ENCODE measurements at regions not wholly inside any gene's neighbourhood (a gene's known extent, or its start where the extent isn't known, plus 50 kb on each side); places are given as distances from the start of the nearest gene placed in this dataset.

DNA sequence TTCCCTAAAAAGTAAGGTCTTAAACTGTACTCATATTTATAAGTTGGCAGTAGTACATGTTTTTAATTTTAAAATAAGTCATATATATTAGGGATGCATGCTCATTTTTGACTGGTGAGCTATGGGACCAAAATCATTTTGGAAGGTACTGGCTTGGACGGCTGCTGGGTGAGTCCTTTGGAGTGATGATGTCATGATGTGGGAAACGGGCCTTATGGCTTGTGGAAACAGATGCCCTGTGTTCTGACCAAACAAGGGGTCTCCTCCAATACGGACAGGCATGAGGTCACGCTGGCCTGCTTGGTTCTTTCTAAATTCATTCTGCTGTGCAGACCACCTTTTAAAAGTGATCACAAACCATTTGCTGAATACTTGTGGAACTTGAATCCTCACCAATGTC is 109.2 kb upstream of the MGAT5 start:
- no peak for DNase-seq
- Histone ChIP-seq H3K27me3 (ENCODE audit: control insufficient read depth, insufficient read depth, low read length) (no peaks in the 10 kb centered on the region), H3K4me1 (ENCODE audit: control insufficient read depth, insufficient read depth, low read length) (peaks cover 14% of the 10 kb centered on the region), H3K36me3 (ENCODE audit: control insufficient read depth, insufficient read depth, low read length) (no peaks in the 10 kb centered on the region), H3K4me3 (ENCODE audit: low read length) (no peak overlapping the region), H3K9me3 (ENCODE audit: control insufficient read depth, low read depth, low read length) (no peaks in the 10 kb centered on the region), H3K27ac (ENCODE audit: low read length) (no peak overlapping the region)
- no CpG with 5 or more reads among the region's 4 CpGs for WGBS (ENCODE audit: insufficient coverage, low lambda C conversion rate)

DNA sequence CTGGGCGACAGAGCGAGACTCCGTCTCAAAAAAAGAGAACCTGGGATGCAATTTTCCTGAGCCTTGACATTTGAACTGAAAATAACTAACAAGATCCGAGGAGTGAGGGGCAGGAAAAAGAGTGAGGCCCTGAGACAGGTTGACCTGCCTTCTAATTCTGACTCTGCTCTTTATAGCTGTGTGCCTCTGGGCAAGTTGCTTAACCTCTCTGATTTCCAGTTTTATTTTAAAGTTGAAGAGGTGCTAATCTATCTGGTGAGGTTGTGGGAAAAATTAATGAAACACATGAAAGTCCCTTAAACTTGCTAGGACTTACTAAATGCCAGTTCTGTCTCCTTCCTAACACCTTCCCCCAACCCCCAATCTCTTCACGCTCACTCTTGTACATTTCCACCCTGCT is 108.4 kb upstream of the MGAT5 start:
- no peaks in the 10 kb centered on the region for H3K27me3 ChIP-seq (ENCODE audit: control insufficient read depth, insufficient read depth, low read length)
- no peak overlapping the region for H3K27ac ChIP-seq (ENCODE audit: low read length)
- no peak overlapping the region for H3K4me3 ChIP-seq (ENCODE audit: low read length)
- no peaks in the 10 kb centered on the region for H3K9me3 ChIP-seq (ENCODE audit: control insufficient read depth, low read depth, low read length)
- H3K4me1 ChIP-seq (ENCODE audit: control insufficient read depth, insufficient read depth, low read length), result peaks cover 7% of the 10 kb centered on the region
- WGBS (ENCODE audit: insufficient coverage, low lambda C conversion rate), result 100% methylated on average over 1 of the region's 5 CpGs
- no peak for DNase-seq
- no peaks in the 10 kb centered on the region for H3K36me3 ChIP-seq (ENCODE audit: control insufficient read depth, insufficient read depth, low read length)

DNA sequence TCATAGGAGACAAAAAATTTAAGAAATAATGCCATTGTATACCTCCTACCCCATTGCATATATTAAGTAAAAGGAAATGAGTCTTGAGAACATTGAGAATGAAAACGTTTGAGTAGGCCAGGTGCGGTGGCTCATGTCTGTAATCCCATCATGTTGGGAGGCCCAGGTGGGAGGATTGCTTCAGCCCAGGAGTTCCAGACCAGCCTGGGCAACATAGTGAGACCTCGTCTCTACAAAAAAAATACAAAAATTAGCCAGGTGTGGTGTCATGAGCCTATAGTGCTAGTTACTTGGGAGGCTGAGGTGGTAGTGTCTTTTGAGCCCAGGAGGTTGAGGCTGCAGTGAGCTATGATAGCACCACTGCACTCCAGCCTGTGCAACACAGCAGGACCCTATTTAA is 107.7 kb upstream of the MGAT5 start:
- no peak for DNase-seq
- Histone ChIP-seq H3K4me3 (ENCODE audit: low read length) (no peak overlapping the region), H3K36me3 (ENCODE audit: control insufficient read depth, insufficient read depth, low read length) (no peaks in the 10 kb centered on the region), H3K27me3 (ENCODE audit: control insufficient read depth, insufficient read depth, low read length) (no peaks in the 10 kb centered on the region), H3K4me1 (ENCODE audit: control insufficient read depth, insufficient read depth, low read length) (peaks cover 2% of the 10 kb centered on the region), H3K27ac (ENCODE audit: low read length) (no peak overlapping the region), H3K9me3 (ENCODE audit: control insufficient read depth, low read depth, low read length) (no peaks in the 10 kb centered on the region)
- WGBS (ENCODE audit: insufficient coverage, low lambda C conversion rate), result no CpG with 5 or more reads among the region's 3 CpGs

DNA sequence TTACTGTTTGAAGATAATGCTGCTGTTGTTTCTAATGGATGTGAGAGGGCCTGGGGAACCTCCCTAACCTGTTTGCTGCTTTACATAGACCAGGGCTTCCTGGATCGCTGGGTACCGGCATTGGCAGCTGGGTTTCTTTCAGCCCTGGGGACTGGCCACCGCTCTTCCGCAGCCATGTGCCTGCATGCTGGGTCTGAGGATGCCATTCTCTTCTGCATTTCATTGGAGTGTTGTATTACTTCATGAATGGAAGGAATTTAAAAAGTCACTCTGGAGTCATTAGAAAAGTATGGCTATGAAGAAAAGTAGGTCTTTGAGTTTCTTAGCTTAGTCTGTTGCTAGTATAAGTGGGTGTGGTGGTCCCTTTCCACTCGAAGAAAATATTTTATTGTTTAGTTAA is 107.3 kb upstream of the MGAT5 start:
- no CpG with 5 or more reads among the region's 5 CpGs for WGBS (ENCODE audit: insufficient coverage, low lambda C conversion rate)
- H3K4me1 ChIP-seq (ENCODE audit: control insufficient read depth, insufficient read depth, low read length), result peaks cover 2% of the 10 kb centered on the region
- no peaks in the 10 kb centered on the region for H3K36me3 ChIP-seq (ENCODE audit: control insufficient read depth, insufficient read depth, low read length)

DNA sequence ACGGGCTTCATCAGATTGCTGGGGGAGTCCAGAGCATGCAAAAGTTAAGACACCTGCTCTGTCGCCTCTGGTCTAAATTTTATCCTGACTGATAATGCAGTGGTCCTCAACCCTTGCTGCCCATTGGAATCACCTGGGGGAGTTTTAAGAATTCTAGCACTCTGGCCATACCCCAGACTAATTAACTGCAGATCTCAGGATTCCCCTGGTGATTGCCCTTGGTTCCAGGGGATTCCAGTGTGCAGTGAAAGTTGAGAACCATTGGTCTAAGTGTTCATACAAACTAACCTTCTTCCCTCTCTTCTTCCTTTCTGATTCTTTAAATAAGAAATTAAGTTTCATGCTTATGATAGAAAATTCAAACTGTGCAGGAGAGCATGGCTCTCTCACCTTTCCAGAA is 105.7 kb upstream of the MGAT5 start:
- no peaks in the 10 kb centered on the region for H3K4me1 ChIP-seq (ENCODE audit: control insufficient read depth, insufficient read depth, low read length)
- H3K4me3 ChIP-seq (ENCODE audit: low read length), result no peak overlapping the region
- no peaks in the 10 kb centered on the region for H3K9me3 ChIP-seq (ENCODE audit: control insufficient read depth, low read depth, low read length)
- no peak overlapping the region for H3K27ac ChIP-seq (ENCODE audit: low read length)
- no peak for DNase-seq
- WGBS (ENCODE audit: insufficient coverage, low lambda C conversion rate), result no CpG with 5 or more reads among the region's 2 CpGs
- H3K36me3 ChIP-seq (ENCODE audit: control insufficient read depth, insufficient read depth, low read length), result peaks cover 2% of the 10 kb centered on the region
- H3K27me3 ChIP-seq (ENCODE audit: control insufficient read depth, insufficient read depth, low read length), result no peaks in the 10 kb centered on the region

More for the DNA sequence above, 107.3 kb upstream of the MGAT5 start:
- Histone ChIP-seq H3K27ac (ENCODE audit: low read length) (no peak overlapping the region), H3K9me3 (ENCODE audit: control insufficient read depth, low read depth, low read length) (no peaks in the 10 kb centered on the region), H3K4me3 (ENCODE audit: low read length) (no peak overlapping the region), H3K27me3 (ENCODE audit: control insufficient read depth, insufficient read depth, low read length) (no peaks in the 10 kb centered on the region)
- no peak for DNase-seq

DNA sequence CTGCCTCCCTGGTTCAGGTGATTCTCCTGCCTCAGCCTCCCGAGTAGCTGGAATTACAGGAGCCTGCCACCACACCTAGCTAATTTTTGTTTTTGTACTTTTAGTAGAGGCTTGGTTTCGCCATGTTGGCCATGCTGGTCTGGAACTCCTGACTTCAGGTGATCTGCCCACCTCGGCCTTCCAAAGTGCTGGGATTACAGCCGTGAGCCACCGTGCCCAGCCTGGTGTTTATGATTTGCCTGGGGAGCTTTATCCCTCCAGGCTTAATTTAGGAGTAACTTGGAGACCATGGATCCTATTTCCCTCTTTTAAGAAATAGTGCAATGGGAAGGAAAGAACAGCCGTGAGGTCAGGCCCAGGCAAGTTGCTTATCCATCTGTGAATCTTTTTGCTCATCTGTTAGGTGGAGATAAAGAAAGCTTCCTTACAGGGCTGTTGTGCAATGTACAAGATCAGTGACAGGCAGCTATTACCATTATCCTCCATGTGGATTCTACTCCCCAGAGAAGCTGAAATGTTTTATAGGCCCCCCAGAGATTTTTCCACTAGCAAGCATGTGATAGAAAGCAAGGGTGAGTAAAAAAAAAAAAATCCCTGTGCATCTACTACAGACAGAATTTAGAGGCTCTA is 104.9 kb upstream of the MGAT5 start:
- Histone ChIP-seq H3K4me1 (ENCODE audit: control insufficient read depth, insufficient read depth, low read length) (no peaks in the 10 kb centered on the region), H3K27me3 (ENCODE audit: control insufficient read depth, insufficient read depth, low read length) (no peaks in the 10 kb centered on the region)
- no CpG with 5 or more reads among the region's 6 CpGs for WGBS (ENCODE audit: insufficient coverage, low lambda C conversion rate)

DNA sequence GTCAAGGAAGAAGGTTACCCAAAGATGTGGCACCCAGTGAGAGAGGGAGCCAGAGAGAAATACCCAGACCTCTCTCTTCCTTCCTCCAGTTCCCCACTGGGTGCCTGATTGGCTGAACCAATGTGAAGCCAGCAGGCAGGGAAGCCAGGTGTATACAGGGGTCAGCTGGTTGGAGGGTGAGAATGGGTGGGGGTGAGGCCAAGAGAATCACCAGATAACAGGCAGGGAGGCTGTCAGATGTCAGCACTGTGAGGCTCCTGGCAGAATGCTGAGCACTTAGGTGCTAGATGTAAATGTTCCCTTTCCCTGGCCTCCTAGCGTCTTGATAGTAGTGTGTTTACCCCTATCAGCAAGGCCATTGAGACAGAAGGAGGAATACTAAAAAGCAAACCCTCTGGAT is 104.0 kb upstream of the MGAT5 start:
- Histone ChIP-seq H3K4me1 (ENCODE audit: control insufficient read depth, insufficient read depth, low read length) (no peaks in the 10 kb centered on the region), H3K27ac (ENCODE audit: low read length) (no peak overlapping the region), H3K36me3 (ENCODE audit: control insufficient read depth, insufficient read depth, low read length) (peaks cover 2% of the 10 kb centered on the region), H3K4me3 (ENCODE audit: low read length) (no peak overlapping the region), H3K9me3 (ENCODE audit: control insufficient read depth, low read depth, low read length) (no peaks in the 10 kb centered on the region), H3K27me3 (ENCODE audit: control insufficient read depth, insufficient read depth, low read length) (no peaks in the 10 kb centered on the region)
- whole genome bisulfite sequencing (ENCODE audit: insufficient coverage, low lambda C conversion rate), result no CpG with 5 or more reads among the region's 1 CpG
- DNase-seq, result no peak

More for the DNA sequence above, 104.9 kb upstream of the MGAT5 start:
- DNase-seq, result no peak
- no peak overlapping the region for H3K27ac ChIP-seq (ENCODE audit: low read length)
- H3K4me3 ChIP-seq (ENCODE audit: low read length), result no peak overlapping the region
- peaks cover 2% of the 10 kb centered on the region for H3K36me3 ChIP-seq (ENCODE audit: control insufficient read depth, insufficient read depth, low read length)
- H3K9me3 ChIP-seq (ENCODE audit: control insufficient read depth, low read depth, low read length), result no peaks in the 10 kb centered on the region

DNA sequence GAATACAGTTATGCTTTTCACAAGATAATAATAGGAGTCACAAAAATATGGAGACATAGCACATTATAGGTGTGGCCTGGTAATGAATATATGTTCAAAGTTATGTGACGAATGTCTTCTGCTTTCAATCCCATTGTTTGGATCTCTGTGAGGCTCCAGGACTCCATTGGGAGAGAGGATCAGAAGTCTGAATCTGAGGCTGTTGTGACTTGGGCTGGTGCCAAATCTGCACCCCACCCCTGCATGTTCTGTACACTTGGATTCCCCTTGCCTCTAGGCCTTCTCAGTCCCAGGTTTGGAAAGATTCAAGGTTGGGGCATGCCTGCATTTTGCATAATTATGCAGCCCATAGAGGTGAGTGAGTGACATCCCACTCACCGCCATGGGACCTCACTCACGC is 103.1 kb upstream of the MGAT5 start:
- peaks cover 2% of the 10 kb centered on the region for H3K36me3 ChIP-seq (ENCODE audit: control insufficient read depth, insufficient read depth, low read length)
- DNase-seq, result no peak
- H3K27me3 ChIP-seq (ENCODE audit: control insufficient read depth, insufficient read depth, low read length), result no peaks in the 10 kb centered on the region
- no peak overlapping the region for H3K27ac ChIP-seq (ENCODE audit: low read length)
- WGBS (ENCODE audit: insufficient coverage, low lambda C conversion rate), result no CpG with 5 or more reads among the region's 3 CpGs
- H3K9me3 ChIP-seq (ENCODE audit: control insufficient read depth, low read depth, low read length), result no peaks in the 10 kb centered on the region
- no peak overlapping the region for H3K4me3 ChIP-seq (ENCODE audit: low read length)
- H3K4me1 ChIP-seq (ENCODE audit: control insufficient read depth, insufficient read depth, low read length), result no peaks in the 10 kb centered on the region

DNA sequence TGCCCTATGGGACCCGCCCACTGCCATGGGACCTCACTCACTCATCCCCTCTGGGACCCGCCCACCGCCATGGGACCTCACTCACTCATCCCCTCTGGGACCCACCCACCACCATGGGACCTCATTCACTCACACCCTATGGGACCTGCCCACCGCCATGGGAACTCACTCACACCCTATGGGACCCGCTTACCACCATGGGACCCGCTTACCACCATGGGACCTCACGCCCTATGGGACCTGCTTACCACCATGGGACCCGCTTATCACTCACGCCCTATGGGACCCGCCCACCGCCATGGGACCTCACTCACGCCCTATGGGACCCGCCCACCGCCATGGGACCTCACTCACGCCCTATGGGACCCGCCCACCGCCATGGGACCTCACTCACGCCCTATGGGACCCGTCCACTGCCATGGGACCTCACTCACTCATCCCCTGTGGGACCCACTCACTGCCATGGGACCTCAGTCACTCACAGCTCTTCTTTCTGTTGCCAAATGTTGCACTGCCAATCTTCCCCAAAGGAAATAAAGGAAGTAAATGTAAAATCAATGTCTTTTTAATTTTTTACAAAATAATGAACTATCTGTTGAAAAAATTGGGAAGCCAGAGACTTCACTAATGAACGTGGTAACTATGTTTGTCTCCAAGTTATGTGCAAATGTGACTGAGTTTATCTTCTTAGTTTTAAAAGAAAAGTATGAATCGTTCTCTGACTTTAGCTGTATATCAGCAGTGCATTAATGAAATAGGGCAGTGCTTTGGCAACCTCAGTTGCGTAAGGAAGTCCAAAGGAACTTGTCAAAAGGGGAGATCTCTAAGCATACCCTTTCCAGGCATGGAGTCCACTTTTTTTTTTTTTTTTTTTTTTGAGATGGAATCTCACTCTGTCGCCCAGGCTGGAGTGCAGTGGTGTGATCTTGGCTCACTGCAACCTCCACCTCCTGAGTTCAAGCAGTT is 101.5 kb upstream of the MGAT5 start:
- peaks cover 5% of the 10 kb centered on the region for H3K36me3 ChIP-seq (ENCODE audit: control insufficient read depth, insufficient read depth, low read length)
- H3K4me1 ChIP-seq (ENCODE audit: control insufficient read depth, insufficient read depth, low read length), result no peaks in the 10 kb centered on the region
- H3K4me3 ChIP-seq (ENCODE audit: low read length), result no peak overlapping the region
- DNase-seq, result no peak
- H3K9me3 ChIP-seq (ENCODE audit: control insufficient read depth, low read depth, low read length), result no peaks in the 10 kb centered on the region
- no peak overlapping the region for H3K27ac ChIP-seq (ENCODE audit: low read length)
- no peaks in the 10 kb centered on the region for H3K27me3 ChIP-seq (ENCODE audit: control insufficient read depth, insufficient read depth, low read length)
- WGBS (ENCODE audit: insufficient coverage, low lambda C conversion rate), result 100% methylated on average over 1 of the region's 23 CpGs

DNA sequence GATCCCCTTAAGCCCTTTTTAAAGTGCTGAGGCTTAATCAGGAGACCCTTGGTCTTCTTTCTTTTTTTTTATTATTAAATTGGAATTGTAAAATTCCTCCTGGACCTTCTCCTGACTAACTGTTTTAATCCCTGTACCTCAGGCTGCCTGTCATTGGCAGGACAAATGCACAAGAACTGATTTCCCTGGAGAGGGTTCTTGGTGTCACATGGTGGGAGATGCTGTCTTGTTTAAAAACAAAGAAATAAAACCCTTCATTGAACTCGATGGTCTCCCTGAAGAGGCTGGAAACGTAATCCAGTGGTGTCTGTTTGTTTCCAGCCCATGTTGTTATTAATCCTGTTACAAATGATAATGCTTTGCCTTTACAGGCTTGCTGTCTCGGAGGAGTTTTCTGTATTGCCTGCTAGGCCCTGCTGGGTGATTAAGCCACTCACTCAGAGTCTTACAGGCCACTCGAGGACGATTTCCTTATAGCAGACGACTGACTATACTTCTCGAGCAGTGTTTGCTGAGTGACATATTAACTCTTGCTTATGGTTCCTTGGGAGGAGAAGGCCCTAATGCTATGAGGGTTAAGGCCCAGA is 100.5 kb upstream of the MGAT5 start:
- no peak for DNase-seq
- peaks cover 5% of the 10 kb centered on the region for H3K36me3 ChIP-seq (ENCODE audit: control insufficient read depth, insufficient read depth, low read length)
- H3K27me3 ChIP-seq (ENCODE audit: control insufficient read depth, insufficient read depth, low read length), result no peaks in the 10 kb centered on the region
- no peaks in the 10 kb centered on the region for H3K9me3 ChIP-seq (ENCODE audit: control insufficient read depth, low read depth, low read length)
- 100% methylated on average over 1 of the region's 7 CpGs for WGBS (ENCODE audit: insufficient coverage, low lambda C conversion rate)
- H3K4me1 ChIP-seq (ENCODE audit: control insufficient read depth, insufficient read depth, low read length), result no peaks in the 10 kb centered on the region
- no peak overlapping the region for H3K27ac ChIP-seq (ENCODE audit: low read length)
- no peak overlapping the region for H3K4me3 ChIP-seq (ENCODE audit: low read length)

Data from large intestine (tissue), 3 donors.